ENCODE measurements at regions not wholly inside any gene's neighbourhood (a gene's known extent, or its start where the extent isn't known, plus 50 kb on each side); places are given as distances from the start of the nearest gene placed in this dataset.

DNA sequence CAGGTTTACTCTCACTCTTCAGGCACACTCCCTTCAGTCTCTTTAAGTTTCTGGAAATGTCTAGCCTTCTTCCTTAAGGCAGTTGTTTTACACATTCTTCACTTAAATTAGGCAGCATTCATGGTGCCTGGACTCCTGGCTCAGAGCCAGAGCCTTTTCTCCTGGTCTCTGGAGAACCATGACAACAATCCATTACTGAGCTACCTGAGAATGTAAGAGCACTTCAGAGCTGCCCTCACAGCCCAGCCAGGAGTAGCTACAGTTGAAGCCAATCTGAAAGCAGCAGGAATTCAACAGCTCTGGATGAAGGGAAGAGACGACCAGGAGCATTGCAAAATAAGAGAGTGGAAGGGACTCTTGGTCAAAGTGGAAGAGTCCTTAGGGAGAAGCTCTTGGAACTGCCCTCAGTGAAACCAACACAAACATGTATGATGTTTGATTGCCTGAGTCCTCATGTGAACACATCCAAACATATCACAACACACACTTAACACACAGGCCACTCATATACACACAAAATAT, 416.8 kb upstream of the SPTLC3 start:
- Histone ChIP-seq H3K4me1 (no peaks in the 10 kb centered on the region), H3K27ac (no peak overlapping the region), H3K4me3 (no peak overlapping the region), H3K27me3 (no peaks in the 10 kb centered on the region), H3K36me3 (no peaks in the 10 kb centered on the region), H3K9me3 (no peaks in the 10 kb centered on the region)
- DNase-seq (ENCODE audit: low spot score in 2 of 2): no peak
- intact Hi-C loops (cut with DNase I): no loop called here
- TF ChIP-seq, protein P1, sequence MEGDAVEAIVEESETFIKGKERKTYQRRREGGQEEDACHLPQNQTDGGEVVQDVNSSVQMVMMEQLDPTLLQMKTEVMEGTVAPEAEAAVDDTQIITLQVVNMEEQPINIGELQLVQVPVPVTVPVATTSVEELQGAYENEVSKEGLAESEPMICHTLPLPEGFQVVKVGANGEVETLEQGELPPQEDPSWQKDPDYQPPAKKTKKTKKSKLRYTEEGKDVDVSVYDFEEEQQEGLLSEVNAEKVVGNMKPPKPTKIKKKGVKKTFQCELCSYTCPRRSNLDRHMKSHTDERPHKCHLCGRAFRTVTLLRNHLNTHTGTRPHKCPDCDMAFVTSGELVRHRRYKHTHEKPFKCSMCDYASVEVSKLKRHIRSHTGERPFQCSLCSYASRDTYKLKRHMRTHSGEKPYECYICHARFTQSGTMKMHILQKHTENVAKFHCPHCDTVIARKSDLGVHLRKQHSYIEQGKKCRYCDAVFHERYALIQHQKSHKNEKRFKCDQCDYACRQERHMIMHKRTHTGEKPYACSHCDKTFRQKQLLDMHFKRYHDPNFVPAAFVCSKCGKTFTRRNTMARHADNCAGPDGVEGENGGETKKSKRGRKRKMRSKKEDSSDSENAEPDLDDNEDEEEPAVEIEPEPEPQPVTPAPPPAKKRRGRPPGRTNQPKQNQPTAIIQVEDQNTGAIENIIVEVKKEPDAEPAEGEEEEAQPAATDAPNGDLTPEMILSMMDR (IDR thresholded peaks at IDR 0.05): no peak

DNA sequence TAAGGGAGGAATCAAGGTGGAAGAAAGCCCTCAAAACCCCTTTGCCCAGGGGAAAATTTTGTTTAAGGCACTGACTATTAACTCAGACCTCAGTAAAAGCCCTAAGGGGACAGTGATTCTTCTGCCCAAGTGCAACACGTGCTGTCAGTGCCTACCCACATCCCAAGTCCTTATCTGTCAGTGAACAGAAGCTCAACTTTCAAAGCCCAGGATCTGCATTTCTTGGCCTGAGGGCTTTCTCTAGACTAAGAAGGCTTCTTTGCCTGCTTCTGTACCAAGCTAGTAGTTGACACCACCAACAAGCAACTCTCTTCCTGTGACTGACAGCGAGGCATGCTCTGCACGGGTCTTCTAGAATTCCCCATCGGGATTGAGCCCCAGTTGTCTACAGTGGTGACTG, 416.0 kb upstream of the SPTLC3 start:
- intact Hi-C loops (cut with DNase I): no loop called here
- H3K27me3 ChIP-seq: no peaks in the 10 kb centered on the region
- H3K36me3 ChIP-seq: no peaks in the 10 kb centered on the region
- no peak overlapping the region for H3K27ac ChIP-seq
- H3K9me3 ChIP-seq: no peaks in the 10 kb centered on the region
- H3K4me1 ChIP-seq: no peaks in the 10 kb centered on the region
- H3K4me3 ChIP-seq: no peak overlapping the region
- TF ChIP-seq, protein P1 (IDR thresholded peaks at IDR 0.05): no peak
- DNase-seq (ENCODE audit: low spot score in 2 of 2): no peak

DNA sequence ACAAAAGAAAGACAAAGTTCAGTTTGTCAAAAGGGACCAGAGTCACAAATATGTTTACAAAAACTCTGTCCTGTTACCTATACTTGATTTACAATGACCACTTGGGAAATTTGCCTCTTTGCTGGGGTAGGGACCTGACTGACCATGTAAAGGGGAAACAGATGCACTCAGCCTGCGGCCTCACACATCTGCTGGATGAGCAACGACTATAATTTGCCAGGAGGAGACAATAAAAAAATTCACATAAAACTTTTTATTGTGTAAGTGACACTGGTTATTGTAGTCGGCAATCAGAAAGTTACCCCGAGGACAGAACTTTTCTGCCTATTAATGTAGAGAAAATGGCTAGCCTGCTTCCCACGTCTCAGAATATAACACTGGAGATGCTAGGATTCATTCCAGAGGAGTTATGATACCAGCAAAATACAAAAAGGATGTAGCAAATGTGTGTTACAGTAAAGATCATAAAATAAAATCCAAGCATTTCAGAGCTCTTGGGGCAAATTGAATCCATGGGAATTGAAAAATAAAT, 415.4 kb upstream of the SPTLC3 start:
- Histone ChIP-seq H3K4me3 (no peak overlapping the region), H3K36me3 (no peaks in the 10 kb centered on the region), H3K27ac (no peak overlapping the region), H3K27me3 (no peaks in the 10 kb centered on the region), H3K4me1 (no peaks in the 10 kb centered on the region), H3K9me3 (no peaks in the 10 kb centered on the region)
- TF ChIP-seq, protein P1 (IDR thresholded peaks at IDR 0.05): no peak
- no peak for DNase-seq (ENCODE audit: low spot score in 2 of 2)
- intact Hi-C loops (cut with DNase I): no loop called here

DNA sequence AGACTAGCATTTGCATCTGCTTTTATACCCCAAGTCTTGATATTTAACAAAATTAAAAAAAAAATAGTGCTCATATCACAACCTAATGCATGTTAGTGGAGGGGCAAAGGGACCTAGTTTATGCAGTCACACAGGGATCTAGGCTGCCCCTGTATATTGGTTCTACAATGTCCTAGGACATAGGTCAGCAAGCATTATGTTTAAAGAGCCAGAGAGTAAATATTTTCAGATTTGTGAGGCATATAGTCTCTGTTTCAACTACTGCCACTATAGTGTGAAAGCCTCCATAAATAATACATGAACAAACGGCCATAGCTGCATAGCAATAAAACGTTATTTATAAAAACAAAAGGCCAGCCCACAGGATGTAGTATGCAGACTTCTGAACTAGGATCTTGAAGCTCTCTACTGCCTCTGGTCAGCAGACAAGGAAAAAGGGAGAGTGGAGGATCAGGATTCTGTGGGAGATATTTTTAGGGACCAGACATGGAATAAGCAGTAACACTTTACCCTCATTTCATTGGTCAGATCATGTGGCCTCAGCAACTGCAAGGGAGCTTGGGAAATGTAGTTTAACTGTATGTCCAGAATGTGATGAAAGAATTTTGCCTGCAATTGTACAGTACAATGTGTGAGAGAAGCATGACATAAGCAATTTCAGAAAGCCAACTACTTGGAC, 414.2 kb upstream of the SPTLC3 start:
- H3K4me3 ChIP-seq: no peak overlapping the region
- H3K9me3 ChIP-seq: no peaks in the 10 kb centered on the region
- H3K27me3 ChIP-seq: no peaks in the 10 kb centered on the region
- H3K27ac ChIP-seq: no peak overlapping the region
- no peak for DNase-seq (ENCODE audit: low spot score in 2 of 2)
- no peaks in the 10 kb centered on the region for H3K4me1 ChIP-seq
- H3K36me3 ChIP-seq: no peaks in the 10 kb centered on the region
- TF ChIP-seq, protein P1 (IDR thresholded peaks at IDR 0.05): no peak
- intact Hi-C loops (cut with DNase I): no loop called here

DNA sequence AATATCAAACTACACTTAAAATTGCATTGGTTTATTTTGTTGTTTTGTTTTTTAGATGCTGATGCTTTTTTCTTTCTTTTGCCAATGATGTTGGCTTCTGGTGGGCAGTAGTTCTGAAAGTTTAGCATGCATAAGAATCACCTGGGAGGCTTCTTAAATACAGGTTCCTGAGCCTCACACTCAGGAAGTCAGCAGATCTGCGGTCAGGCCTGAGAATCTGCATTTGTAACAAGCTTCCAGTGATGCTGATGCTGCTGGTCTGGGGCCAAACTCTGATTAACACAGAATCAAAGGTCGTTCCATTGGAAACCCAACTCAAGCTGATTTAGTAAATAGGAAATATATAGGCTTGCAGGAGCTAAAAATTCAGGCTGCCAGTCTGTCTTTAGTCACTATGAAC, 412.9 kb upstream of the SPTLC3 start:
- Histone ChIP-seq H3K4me1 (no peaks in the 10 kb centered on the region), H3K27ac (no peak overlapping the region), H3K27me3 (no peaks in the 10 kb centered on the region), H3K9me3 (no peaks in the 10 kb centered on the region), H3K4me3 (no peak overlapping the region), H3K36me3 (no peaks in the 10 kb centered on the region)
- DNase-seq (ENCODE audit: low spot score in 2 of 2): no peak
- intact Hi-C loops (cut with DNase I): no loop called here
- TF ChIP-seq, protein P1 (IDR thresholded peaks at IDR 0.05): no peak
